ENCODE measurements at regions not wholly inside any gene's neighbourhood (a gene's known extent, or its start where the extent isn't known, plus 50 kb on each side); places are given as distances from the start of the nearest gene placed in this dataset.

DNA sequence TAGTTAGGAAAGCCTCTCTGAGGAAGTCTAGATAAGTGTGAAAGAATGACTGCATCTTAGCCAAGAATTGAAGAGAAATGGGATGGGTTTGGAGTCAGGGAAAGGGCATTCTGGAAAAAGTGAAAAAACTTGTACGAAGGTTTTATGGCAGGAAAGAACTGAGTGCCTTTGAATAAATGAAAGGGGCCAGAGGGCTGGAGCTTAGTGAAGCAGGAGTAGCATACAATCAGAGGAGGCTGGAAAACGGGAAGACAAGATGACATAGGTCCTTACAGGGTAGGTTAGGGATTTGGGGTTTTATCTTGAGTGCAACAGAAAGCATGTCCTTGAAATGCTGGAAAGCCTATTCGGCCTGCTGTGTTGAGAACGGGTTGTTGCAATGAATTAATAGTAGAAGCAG is 152.6 kb upstream of the RND3 start:
- no peak overlapping the region for H3K4me3 ChIP-seq (ENCODE audit: low read depth, low read length)
- no peak for DNase-seq (ENCODE audit: low read depth)
- TF ChIP-seq MAX (IDR thresholded peaks at IDR 0.05; ENCODE audit: low read depth, low read length) (no peak), MYC (IDR thresholded peaks at IDR 0.05; ENCODE audit: low read depth, low read length) (no peak), CTCF (IDR thresholded peaks at IDR 0.05; ENCODE audit: low read depth, low read length) (no peak), POLR2A (IDR thresholded peaks at IDR 0.05; ENCODE audit: extremely low read depth, insufficient read length) (no peak)

- no peak overlapping the region for H3K4me3 ChIP-seq (ENCODE audit: low read depth, low read length)
- no peak for DNase-seq (ENCODE audit: low read depth)
- TF ChIP-seq CTCF (IDR thresholded peaks at IDR 0.05; ENCODE audit: low read depth, low read length) (no peak), MAX (IDR thresholded peaks at IDR 0.05; ENCODE audit: low read depth, low read length) (no peak), POLR2A (IDR thresholded peaks at IDR 0.05; ENCODE audit: extremely low read depth, insufficient read length) (no peak), MYC (IDR thresholded peaks at IDR 0.05; ENCODE audit: low read depth, low read length) (no peak)
These were observed 151.9 kb upstream of the RND3 start for GRCh38 chr2:150639383-150639782.

GRCh38 chr2:150631236-150631821 is 143.9 kb upstream of the RND3 start:
- TF ChIP-seq MYC (IDR thresholded peaks at IDR 0.05; ENCODE audit: low read depth, low read length): no peak
- TF ChIP-seq CTCF (IDR thresholded peaks at IDR 0.05; ENCODE audit: low read depth, low read length): no peak
- TF ChIP-seq MAX (IDR thresholded peaks at IDR 0.05; ENCODE audit: low read depth, low read length): no peak
- no peak for TF ChIP-seq POLR2A (IDR thresholded peaks at IDR 0.05; ENCODE audit: extremely low read depth, insufficient read length)
- no peak for DNase-seq (ENCODE audit: low read depth)
- no peak overlapping the region for H3K4me3 ChIP-seq (ENCODE audit: low read depth, low read length)

- no peak for DNase-seq (ENCODE audit: low read depth)
- TF ChIP-seq MAX (IDR thresholded peaks at IDR 0.05; ENCODE audit: low read depth, low read length) (no peak), POLR2A (IDR thresholded peaks at IDR 0.05; ENCODE audit: extremely low read depth, insufficient read length) (no peak), CTCF (IDR thresholded peaks at IDR 0.05; ENCODE audit: low read depth, low read length) (no peak), MYC (IDR thresholded peaks at IDR 0.05; ENCODE audit: low read depth, low read length) (no peak)
- H3K4me3 ChIP-seq (ENCODE audit: low read depth, low read length): no peak overlapping the region
These were observed 143.2 kb upstream of the RND3 start for GRCh38 chr2:150630587-150631235.

DNA sequence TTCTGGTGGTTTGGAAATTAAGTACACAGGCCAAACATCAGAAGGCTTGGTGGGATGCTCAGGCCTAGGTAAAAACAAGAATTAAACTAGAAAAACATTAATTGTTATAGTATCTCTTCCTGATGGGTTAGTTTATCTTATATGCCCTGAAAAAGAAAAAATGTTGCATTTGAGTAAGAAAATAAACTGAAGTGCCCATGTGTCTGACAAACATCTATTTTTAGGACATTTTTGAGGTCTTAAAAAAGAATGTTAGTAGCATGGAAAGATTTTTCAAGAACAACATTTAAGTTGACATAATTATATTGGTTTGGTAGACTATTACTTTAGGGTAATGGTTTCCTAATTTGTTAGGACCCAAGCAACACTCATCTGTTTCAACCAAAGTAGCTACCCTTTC is 140.1 kb upstream of the RND3 start:
- no peak for DNase-seq (ENCODE audit: low read depth)
- no peak for TF ChIP-seq MAX (IDR thresholded peaks at IDR 0.05; ENCODE audit: low read depth, low read length)
- no peak for TF ChIP-seq POLR2A (IDR thresholded peaks at IDR 0.05; ENCODE audit: extremely low read depth, insufficient read length)
- no peak for TF ChIP-seq CTCF (IDR thresholded peaks at IDR 0.05; ENCODE audit: low read depth, low read length)
- TF ChIP-seq MYC (IDR thresholded peaks at IDR 0.05; ENCODE audit: low read depth, low read length): no peak
- no peak overlapping the region for H3K4me3 ChIP-seq (ENCODE audit: low read depth, low read length)

Measured in NB4 (cell line).